Stimulated activated effector memory CD8-positive, alpha-beta T cell treated with anti-CD3 and anti-CD28 coated beads, Interleukin-12 subunit alpha, Interleukin-12 subunit beta, amount 100 ng/mL, for 72 hours (primary cell): ENCODE measurements at regions not wholly inside any gene's neighbourhood (a gene's known extent, or its start where the extent isn't known, plus 50 kb on each side); places are given as distances from the start of the nearest gene placed in this dataset.
"Not testable (repeated sequence)": the region's sequence is repeated elsewhere in the genome, so short reads cannot be mapped to it uniquely, and the experiment has no call there.

Experiments used
- ATAC-seq: fragments of 150-1000 bp; cut with Tn5 transposase; 2 replicates; pipeline ENCODE4 v1.10.0; 2021
- DNase-seq, 2 donors: peaks; one replicate each; pipeline ENCODE4 v3.0.0; 2021 to 2022; ENCODE audit warnings: low spot score in 2 of 2
- H3K27ac Mint-ChIP-seq: one replicate; pipeline ENCODE4 v1.8.0; 2022; ENCODE audit warnings: mild to moderate bottlenecking, mixed read lengths
- H3K36me3 Mint-ChIP-seq: one replicate; pipeline ENCODE4 v1.8.0; 2022; ENCODE audit warnings: mild to moderate bottlenecking, mixed read lengths
- H3K4me1 Mint-ChIP-seq: one replicate; pipeline ENCODE4 v1.8.0; 2022; ENCODE audit warnings: mixed read lengths
- H3K4me3 Mint-ChIP-seq: one replicate; pipeline ENCODE4 v1.8.0; 2022; ENCODE audit warnings: mild to moderate bottlenecking, mixed read lengths
- H3K9me3 Mint-ChIP-seq: one replicate; pipeline ENCODE4 v1.8.0; 2022; ENCODE audit warnings: mixed read lengths

- ATAC-seq, result no peak
- no peak overlapping the region for H3K27ac Mint-ChIP-seq
- no peak for DNase-seq
- H3K4me1 Mint-ChIP-seq, result no peaks in the 10 kb centered on the region
- H3K36me3 Mint-ChIP-seq, result no peaks in the 10 kb centered on the region
- H3K9me3 Mint-ChIP-seq, result peaks cover 3% of the 10 kb centered on the region
- no peak overlapping the region for H3K4me3 Mint-ChIP-seq
These were observed 104.6 kb upstream of the ADRA1B start for GRCh38 chr5:159811712-159812111.

- not testable (repeated sequence) for ATAC-seq
These were observed 103.5 kb upstream of the ADRA1B start for GRCh38 chr5:159812759-159813158.

GRCh38 chr5:159814222-159814621 is 102.1 kb upstream of the ADRA1B start:
- Mint-ChIP-seq H3K9me3 (peaks cover 2% of the 10 kb centered on the region), H3K4me3 (no peak overlapping the region), H3K27ac (no peak overlapping the region), H3K36me3 (no peaks in the 10 kb centered on the region), H3K4me1 (no peaks in the 10 kb centered on the region)
- peak; percentile 45 for ATAC-seq
- DNase-seq, result no peak

More at GRCh38 chr5:159812759-159813158, 103.5 kb upstream of the ADRA1B start:
- not testable (repeated sequence) for H3K4me3 Mint-ChIP-seq, H3K9me3 Mint-ChIP-seq, DNase-seq, H3K27ac Mint-ChIP-seq, H3K4me1 Mint-ChIP-seq, H3K36me3 Mint-ChIP-seq

GRCh38 chr5:159814805-159815585 is 101.3 kb upstream of the ADRA1B start:
- no peak overlapping the region for H3K27ac Mint-ChIP-seq
- H3K9me3 Mint-ChIP-seq, result peaks cover 2% of the 10 kb centered on the region
- DNase-seq (no peak), ATAC-seq (no peak)
- no peaks in the 10 kb centered on the region for H3K36me3 Mint-ChIP-seq
- H3K4me1 Mint-ChIP-seq, result no peaks in the 10 kb centered on the region
- no peak overlapping the region for H3K4me3 Mint-ChIP-seq

- Mint-ChIP-seq H3K4me3 (no peak overlapping the region), H3K9me3 (peaks cover under 1% of the 10 kb centered on the region), H3K27ac (no peak overlapping the region), H3K4me1 (no peaks in the 10 kb centered on the region), H3K36me3 (no peaks in the 10 kb centered on the region)
- no peak for ATAC-seq
- no peak for DNase-seq
These were observed 98.8 kb upstream of the ADRA1B start for GRCh38 chr5:159817262-159818029.

- ATAC-seq, result peak; percentile 26
- no peak overlapping the region for H3K27ac Mint-ChIP-seq
- DNase-seq, result no peak
These were observed 96.5 kb upstream of the ADRA1B start for GRCh38 chr5:159819591-159820411.

GRCh38 chr5:159820692-159821091 is 95.6 kb upstream of the ADRA1B start:
- no peak overlapping the region for H3K27ac Mint-ChIP-seq
- no peak for ATAC-seq
- H3K9me3 Mint-ChIP-seq, result no peaks in the 10 kb centered on the region
- no peaks in the 10 kb centered on the region for H3K36me3 Mint-ChIP-seq
- H3K4me1 Mint-ChIP-seq, result no peaks in the 10 kb centered on the region
- H3K4me3 Mint-ChIP-seq, result no peak overlapping the region
- no peak for DNase-seq

More at GRCh38 chr5:159819591-159820411, 96.5 kb upstream of the ADRA1B start:
- Mint-ChIP-seq H3K36me3 (no peaks in the 10 kb centered on the region), H3K4me1 (no peaks in the 10 kb centered on the region), H3K9me3 (no peaks in the 10 kb centered on the region), H3K4me3 (no peak overlapping the region)

- H3K9me3 Mint-ChIP-seq, result no peaks in the 10 kb centered on the region
- no peak for DNase-seq
- H3K36me3 Mint-ChIP-seq, result no peaks in the 10 kb centered on the region
- no peak overlapping the region for H3K27ac Mint-ChIP-seq
- H3K4me1 Mint-ChIP-seq, result no peaks in the 10 kb centered on the region
- no peak overlapping the region for H3K4me3 Mint-ChIP-seq
- no peak for ATAC-seq
These were observed 94.8 kb upstream of the ADRA1B start for GRCh38 chr5:159821461-159821940.

GRCh38 chr5:159824188-159825161 is 91.8 kb upstream of the ADRA1B start:
- ATAC-seq, result no peak
- no peaks in the 10 kb centered on the region for H3K9me3 Mint-ChIP-seq
- no peak overlapping the region for H3K27ac Mint-ChIP-seq
- no peak overlapping the region for H3K4me3 Mint-ChIP-seq
- H3K4me1 Mint-ChIP-seq, result no peaks in the 10 kb centered on the region
- H3K36me3 Mint-ChIP-seq, result no peaks in the 10 kb centered on the region
- no peak for DNase-seq

- no peak for DNase-seq
- H3K4me3 Mint-ChIP-seq, result no peak overlapping the region
These were observed 90.7 kb upstream of the ADRA1B start for GRCh38 chr5:159825551-159826051.

GRCh38 chr5:159826351-159827214 is 89.7 kb upstream of the ADRA1B start:
- Mint-ChIP-seq H3K4me1 (no peaks in the 10 kb centered on the region), H3K9me3 (no peaks in the 10 kb centered on the region), H3K36me3 (no peaks in the 10 kb centered on the region), H3K4me3 (no peak overlapping the region), H3K27ac (no peak overlapping the region)
- DNase-seq, result no peak
- ATAC-seq, result peak; percentile 78

More at GRCh38 chr5:159825551-159826051, 90.7 kb upstream of the ADRA1B start:
- Mint-ChIP-seq H3K27ac (no peak overlapping the region), H3K36me3 (no peaks in the 10 kb centered on the region), H3K4me1 (no peaks in the 10 kb centered on the region), H3K9me3 (no peaks in the 10 kb centered on the region)
- no peak for ATAC-seq

- no peak overlapping the region for H3K4me3 Mint-ChIP-seq
- H3K9me3 Mint-ChIP-seq, result no peaks in the 10 kb centered on the region
- DNase-seq (no peak), ATAC-seq (no peak)
- H3K4me1 Mint-ChIP-seq, result no peaks in the 10 kb centered on the region
- H3K36me3 Mint-ChIP-seq, result no peaks in the 10 kb centered on the region
- no peak overlapping the region for H3K27ac Mint-ChIP-seq
These were observed 88.4 kb upstream of the ADRA1B start for GRCh38 chr5:159827861-159828260.

GRCh38 chr5:159832073-159832472 is 84.2 kb upstream of the ADRA1B start:
- H3K27ac Mint-ChIP-seq, result no peak overlapping the region
- no peak for ATAC-seq
- no peak for DNase-seq
- no peaks in the 10 kb centered on the region for H3K4me1 Mint-ChIP-seq
- H3K36me3 Mint-ChIP-seq, result no peaks in the 10 kb centered on the region
- H3K4me3 Mint-ChIP-seq, result no peak overlapping the region
- peaks cover 4% of the 10 kb centered on the region for H3K9me3 Mint-ChIP-seq
